OCI-LY1 (cell line): ENCODE measurements at regions not wholly inside any gene's neighbourhood (a gene's known extent, or its start where the extent isn't known, plus 50 kb on each side); places are given as distances from the start of the nearest gene placed in this dataset.

Experiments
- CTCF ChIP-seq: fragments of 200-600 bp; sonication (generic), shearing (Covaris generic); IDR thresholded peaks from 2 replicates; pipeline ENCODE4 v1.5.1; 2017; ENCODE audit warnings: mild to moderate bottlenecking, antibody characterized with exemption, low read length, moderate library complexity, mixed read lengths
- EZH2 ChIP-seq: fragments of 200-600 bp; sonication (generic), shearing (Covaris generic); IDR thresholded peaks from 2 replicates; pipeline ENCODE4 v1.8.0; 2017; ENCODE audit warnings: borderline replicate concordance, mixed run types, mild to moderate bottlenecking, antibody characterized with exemption, low read length, moderate library complexity, mixed read lengths

GRCh38 chr16:62516001-62516400, 479.8 kb upstream of the CDH8 start:
- TF ChIP-seq CTCF: no peak
- no peak for TF ChIP-seq EZH2
